ENCODE measurements at regions not wholly inside any gene's neighbourhood (a gene's known extent, or its start where the extent isn't known, plus 50 kb on each side); places are given as distances from the start of the nearest gene placed in this dataset.

DNA sequence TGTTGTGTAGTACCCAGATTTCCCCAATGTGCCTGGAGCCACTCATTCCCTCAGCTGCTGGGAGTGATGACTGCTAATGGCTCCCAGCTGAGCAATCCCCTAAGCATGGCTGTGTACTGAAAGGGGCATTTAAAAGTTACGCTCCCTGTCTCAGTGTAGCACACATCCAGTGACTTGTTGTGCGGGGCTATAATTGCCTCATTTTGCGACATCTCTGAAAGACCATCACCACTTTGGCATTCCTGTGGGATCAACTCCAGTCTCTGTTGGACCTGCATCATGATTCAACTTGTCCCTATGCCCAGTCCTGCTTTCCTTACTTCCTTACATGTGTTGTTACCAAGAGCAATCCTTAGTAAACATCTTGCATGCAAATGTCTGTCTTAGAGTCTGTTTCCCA is 201.2 kb upstream of the MPDZ start:
- TF ChIP-seq, protein P1, sequence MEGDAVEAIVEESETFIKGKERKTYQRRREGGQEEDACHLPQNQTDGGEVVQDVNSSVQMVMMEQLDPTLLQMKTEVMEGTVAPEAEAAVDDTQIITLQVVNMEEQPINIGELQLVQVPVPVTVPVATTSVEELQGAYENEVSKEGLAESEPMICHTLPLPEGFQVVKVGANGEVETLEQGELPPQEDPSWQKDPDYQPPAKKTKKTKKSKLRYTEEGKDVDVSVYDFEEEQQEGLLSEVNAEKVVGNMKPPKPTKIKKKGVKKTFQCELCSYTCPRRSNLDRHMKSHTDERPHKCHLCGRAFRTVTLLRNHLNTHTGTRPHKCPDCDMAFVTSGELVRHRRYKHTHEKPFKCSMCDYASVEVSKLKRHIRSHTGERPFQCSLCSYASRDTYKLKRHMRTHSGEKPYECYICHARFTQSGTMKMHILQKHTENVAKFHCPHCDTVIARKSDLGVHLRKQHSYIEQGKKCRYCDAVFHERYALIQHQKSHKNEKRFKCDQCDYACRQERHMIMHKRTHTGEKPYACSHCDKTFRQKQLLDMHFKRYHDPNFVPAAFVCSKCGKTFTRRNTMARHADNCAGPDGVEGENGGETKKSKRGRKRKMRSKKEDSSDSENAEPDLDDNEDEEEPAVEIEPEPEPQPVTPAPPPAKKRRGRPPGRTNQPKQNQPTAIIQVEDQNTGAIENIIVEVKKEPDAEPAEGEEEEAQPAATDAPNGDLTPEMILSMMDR (conservative IDR thresholded peaks at IDR 0.05 in 1 of 2, IDR thresholded peaks at IDR 0.05 in 1 of 2; ENCODE audit: low read depth in 1 of 2, low read length in 2 of 2) = no peak
- TF ChIP-seq EZH2 (IDR thresholded peaks at IDR 0.05; ENCODE audit: low read length, missing control alignments) = no peak
